Endothelial cell of umbilical vein (primary cell): ENCODE measurements at regions not wholly inside any gene's neighbourhood (a gene's known extent, or its start where the extent isn't known, plus 50 kb on each side); places are given as distances from the start of the nearest gene placed in this dataset.

Source experiments
- CTCF ChIP-seq, 2 donors: IDR thresholded peaks; 1 replicate in 1 of 2; 2 replicates in 1 of 2; pipeline ENCODE4 v1.5.1; 2011; ENCODE audit warnings: low read length in 2 of 2, mild to moderate bottlenecking in 2 of 2, moderate library complexity in 2 of 2, control low read depth in 1 of 2, inconsistent platforms in 1 of 2, low read depth in 1 of 2; ENCODE audit not compliant: insufficient read depth in 1 of 2; ENCODE audit errors: extremely low read depth in 1 of 2
- EZH2 ChIP-seq: IDR thresholded peaks from 2 replicates; pipeline ENCODE4 v1.6.1; 2012; ENCODE audit warnings: borderline replicate concordance, low read depth, mild to moderate bottlenecking, moderate library complexity, low read length, inconsistent platforms; ENCODE audit not compliant: severe bottlenecking
- MYC ChIP-seq: IDR thresholded peaks from one replicate; pipeline ENCODE4 v1.6.1; 2011; ENCODE audit warnings: mild to moderate bottlenecking, low read depth, low read length

- TF ChIP-seq CTCF (IDR thresholded peaks at IDR 0.05; ENCODE audit: extremely low read depth in 1 of 2, insufficient read depth in 1 of 2, low read depth in 1 of 2, low read length in 2 of 2) (no peak), EZH2 (no peak), MYC (no peak)
Measured at GRCh38 chr20:48227381-48227780, 442.1 kb upstream of the SULF2 start.
